Fibroblast of skin of left quadriceps (primary cell): ENCODE measurements at regions not wholly inside any gene's neighbourhood (a gene's known extent, or its start where the extent isn't known, plus 50 kb on each side); places are given as distances from the start of the nearest gene placed in this dataset.

ENCODE experiments used
- DNase-seq, 2 experiments: peaks; one replicate each; pipeline ENCODE4 v3.0.0-alpha.2; 2013; ENCODE audit warnings: low read depth in 2 of 2

- no peak for DNase-seq
These were observed 735.2 kb downstream of the GALR1 start for GRCh38 chr18:77984833-77985232.

- DNase-seq: no peak
These were observed 736.1 kb downstream of the GALR1 start for GRCh38 chr18:77985526-77986281.

GRCh38 chr18:77990131-77990530, 740.5 kb downstream of the GALR1 start:
- DNase-seq: no peak

GRCh38 chr18:77990901-77991300, 741.3 kb downstream of the GALR1 start:
- no peak for DNase-seq

- no peak for DNase-seq
These were observed 742.4 kb downstream of the GALR1 start for GRCh38 chr18:77992057-77992456.

GRCh38 chr18:77993188-77993981, 743.7 kb downstream of the GALR1 start:
- DNase-seq: no peak

GRCh38 chr18:77995593-77995992, 745.9 kb downstream of the GALR1 start:
- no peak for DNase-seq

- DNase-seq: no peak
These were observed 747.1 kb downstream of the GALR1 start for GRCh38 chr18:77996737-77997136.

GRCh38 chr18:78001811-78002210, 752.2 kb downstream of the GALR1 start:
- no peak for DNase-seq

- no peak for DNase-seq
These were observed 756.5 kb downstream of the GALR1 start for GRCh38 chr18:78006006-78006773.

GRCh38 chr18:78006774-78007260, 757.2 kb downstream of the GALR1 start:
- DNase-seq: no peak

- no peak for DNase-seq
These were observed 760.7 kb downstream of the GALR1 start for GRCh38 chr18:78010363-78010762.

GRCh38 chr18:78017869-78018268, 768.2 kb downstream of the GALR1 start:
- no peak for DNase-seq

- DNase-seq: no peak
These were observed 771.5 kb downstream of the GALR1 start for GRCh38 chr18:78021196-78021595.

- DNase-seq: no peak
These were observed 781.9 kb downstream of the GALR1 start for GRCh38 chr18:78031589-78031988.

GRCh38 chr18:78031991-78032390, 782.3 kb downstream of the GALR1 start:
- no peak for DNase-seq

GRCh38 chr18:78032574-78032973, 782.9 kb downstream of the GALR1 start:
- DNase-seq: no peak

GRCh38 chr18:78034755-78035154, 785.1 kb downstream of the GALR1 start:
- no peak for DNase-seq

- DNase-seq: no peak
These were observed 791.6 kb downstream of the GALR1 start for GRCh38 chr18:78041218-78041617.

GRCh38 chr18:78046631-78047030, 797.0 kb downstream of the GALR1 start:
- no peak for DNase-seq

GRCh38 chr18:78049281-78049680, 799.6 kb downstream of the GALR1 start:
- no peak for DNase-seq

- no peak for DNase-seq
These were observed 805.2 kb downstream of the GALR1 start for GRCh38 chr18:78054801-78055200.
